ENCODE measurements at regions not wholly inside any gene's neighbourhood (a gene's known extent, or its start where the extent isn't known, plus 50 kb on each side); places are given as distances from the start of the nearest gene placed in this dataset.

- Histone ChIP-seq H3K27ac (ENCODE audit: low read depth, low read length, poor library complexity, severe bottlenecking) (no peak overlapping the region), H3K4me1 (ENCODE audit: insufficient read depth, low read length, severe bottlenecking) (no peaks in the 10 kb centered on the region), H3K9me3 (ENCODE audit: low read length) (no peaks in the 10 kb centered on the region), H3K79me2 (ENCODE audit: insufficient read depth, low read length) (no peaks in the 10 kb centered on the region), H3K9me2 (ENCODE audit: low read depth, low read length) (no peaks in the 10 kb centered on the region), H3K27me3 (ENCODE audit: insufficient read depth, low read length) (no peaks in the 10 kb centered on the region), H3K4me3 (ENCODE audit: low read depth, low read length, poor library complexity, severe bottlenecking) (no peak overlapping the region), H3K36me3 (ENCODE audit: insufficient read depth, low read length) (no peaks in the 10 kb centered on the region), H2AFZ (ENCODE audit: low read length) (no peak overlapping the region), H3K9ac (ENCODE audit: low read length) (no peak overlapping the region), H4K20me1 (ENCODE audit: insufficient read depth, low read length) (no peaks in the 10 kb centered on the region), H3F3A (ENCODE audit: insufficient read depth, low read length) (no peaks in the 10 kb centered on the region), H3K4me2 (ENCODE audit: low read length) (no peak overlapping the region)
- TF ChIP-seq CTCF (IDR thresholded peaks at IDR 0.05; ENCODE audit: low read length): no peak
- TF ChIP-seq EZH2 (IDR thresholded peaks at IDR 0.05; ENCODE audit: borderline replicate concordance, low read length): no peak
These were observed 308.9 kb downstream of the ANTXR2 start for GRCh38 chr4:79764120-79764519.

- Histone ChIP-seq H3K36me3 (ENCODE audit: insufficient read depth, low read length) (no peaks in the 10 kb centered on the region), H3K9me3 (ENCODE audit: low read length) (no peaks in the 10 kb centered on the region), H4K20me1 (ENCODE audit: insufficient read depth, low read length) (no peaks in the 10 kb centered on the region)
These were observed 309.4 kb downstream of the ANTXR2 start for GRCh38 chr4:79763486-79764075.

GRCh38 chr4:79759793-79760192 lies 313.2 kb downstream of the ANTXR2 start:
- H4K20me1 ChIP-seq (ENCODE audit: insufficient read depth, low read length): no peaks in the 10 kb centered on the region
- TF ChIP-seq CTCF (IDR thresholded peaks at IDR 0.05; ENCODE audit: low read length): no peak
- no peak for TF ChIP-seq EZH2 (IDR thresholded peaks at IDR 0.05; ENCODE audit: borderline replicate concordance, low read length)

More at GRCh38 chr4:79763486-79764075, 309.4 kb downstream of the ANTXR2 start:
- Histone ChIP-seq H2AFZ (ENCODE audit: low read length) (no peak overlapping the region), H3K27me3 (ENCODE audit: insufficient read depth, low read length) (no peaks in the 10 kb centered on the region), H3K9ac (ENCODE audit: low read length) (no peak overlapping the region), H3K4me3 (ENCODE audit: low read depth, low read length, poor library complexity, severe bottlenecking) (no peak overlapping the region), H3K4me1 (ENCODE audit: insufficient read depth, low read length, severe bottlenecking) (no peaks in the 10 kb centered on the region), H3K27ac (ENCODE audit: low read depth, low read length, poor library complexity, severe bottlenecking) (no peak overlapping the region), H3K4me2 (ENCODE audit: low read length) (no peak overlapping the region), H3F3A (ENCODE audit: insufficient read depth, low read length) (no peaks in the 10 kb centered on the region), H3K9me2 (ENCODE audit: low read depth, low read length) (no peaks in the 10 kb centered on the region), H3K79me2 (ENCODE audit: insufficient read depth, low read length) (no peaks in the 10 kb centered on the region)
- TF ChIP-seq EZH2 (IDR thresholded peaks at IDR 0.05; ENCODE audit: borderline replicate concordance, low read length) (no peak), CTCF (IDR thresholded peaks at IDR 0.05; ENCODE audit: low read length) (no peak)

More at GRCh38 chr4:79759793-79760192, 313.2 kb downstream of the ANTXR2 start:
- H3K4me2 ChIP-seq (ENCODE audit: low read length): no peak overlapping the region
- no peak overlapping the region for H3K9ac ChIP-seq (ENCODE audit: low read length)
- H3K27ac ChIP-seq (ENCODE audit: low read depth, low read length, poor library complexity, severe bottlenecking): no peak overlapping the region
- H3K9me2 ChIP-seq (ENCODE audit: low read depth, low read length): no peaks in the 10 kb centered on the region
- no peaks in the 10 kb centered on the region for H3F3A ChIP-seq (ENCODE audit: insufficient read depth, low read length)
- no peaks in the 10 kb centered on the region for H3K36me3 ChIP-seq (ENCODE audit: insufficient read depth, low read length)
- H3K79me2 ChIP-seq (ENCODE audit: insufficient read depth, low read length): no peaks in the 10 kb centered on the region
- H3K4me1 ChIP-seq (ENCODE audit: insufficient read depth, low read length, severe bottlenecking): no peaks in the 10 kb centered on the region
- H3K4me3 ChIP-seq (ENCODE audit: low read depth, low read length, poor library complexity, severe bottlenecking): no peak overlapping the region
- H2AFZ ChIP-seq (ENCODE audit: low read length): no peak overlapping the region
- no peaks in the 10 kb centered on the region for H3K27me3 ChIP-seq (ENCODE audit: insufficient read depth, low read length)
- no peaks in the 10 kb centered on the region for H3K9me3 ChIP-seq (ENCODE audit: low read length)
